ENCODE measurements at regions not wholly inside any gene's neighbourhood (a gene's known extent, or its start where the extent isn't known, plus 50 kb on each side); places are given as distances from the start of the nearest gene placed in this dataset.

- TF ChIP-seq POLR2A (IDR thresholded peaks at IDR 0.05), result no peak
- TF ChIP-seq CTCF (IDR thresholded peaks at IDR 0.05), result no peak
These were observed 81.4 kb upstream of the VRK2 start for GRCh38 chr2:57965219-57965618.

All from esophagus squamous epithelium (tissue), 4 donors.